ENCODE measurements at regions not wholly inside any gene's neighbourhood (a gene's known extent, or its start where the extent isn't known, plus 50 kb on each side); places are given as distances from the start of the nearest gene placed in this dataset.

- TF ChIP-seq, protein P1, sequence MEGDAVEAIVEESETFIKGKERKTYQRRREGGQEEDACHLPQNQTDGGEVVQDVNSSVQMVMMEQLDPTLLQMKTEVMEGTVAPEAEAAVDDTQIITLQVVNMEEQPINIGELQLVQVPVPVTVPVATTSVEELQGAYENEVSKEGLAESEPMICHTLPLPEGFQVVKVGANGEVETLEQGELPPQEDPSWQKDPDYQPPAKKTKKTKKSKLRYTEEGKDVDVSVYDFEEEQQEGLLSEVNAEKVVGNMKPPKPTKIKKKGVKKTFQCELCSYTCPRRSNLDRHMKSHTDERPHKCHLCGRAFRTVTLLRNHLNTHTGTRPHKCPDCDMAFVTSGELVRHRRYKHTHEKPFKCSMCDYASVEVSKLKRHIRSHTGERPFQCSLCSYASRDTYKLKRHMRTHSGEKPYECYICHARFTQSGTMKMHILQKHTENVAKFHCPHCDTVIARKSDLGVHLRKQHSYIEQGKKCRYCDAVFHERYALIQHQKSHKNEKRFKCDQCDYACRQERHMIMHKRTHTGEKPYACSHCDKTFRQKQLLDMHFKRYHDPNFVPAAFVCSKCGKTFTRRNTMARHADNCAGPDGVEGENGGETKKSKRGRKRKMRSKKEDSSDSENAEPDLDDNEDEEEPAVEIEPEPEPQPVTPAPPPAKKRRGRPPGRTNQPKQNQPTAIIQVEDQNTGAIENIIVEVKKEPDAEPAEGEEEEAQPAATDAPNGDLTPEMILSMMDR (IDR thresholded peaks at IDR 0.05): no peak
- TF ChIP-seq POLR2A (IDR thresholded peaks at IDR 0.05): no peak
Observed at GRCh38 chr2:196259507-196260481, 88.4 kb upstream of the STK17B start.
